CD14-positive monocyte (primary cell): ENCODE measurements at regions not wholly inside any gene's neighbourhood (a gene's known extent, or its start where the extent isn't known, plus 50 kb on each side); places are given as distances from the start of the nearest gene placed in this dataset.

Source experiments
- DNase-seq, 3 donors: peaks; one replicate each; pipeline ENCODE4 v3.0.0-alpha.2; 2011 to 2022
- H2AFZ ChIP-seq: 2 replicates; pipeline ENCODE4 v1.6.0; 2012; ENCODE audit warnings: mild to moderate bottlenecking, low read depth, low read length, inconsistent platforms; ENCODE audit not compliant: insufficient read depth, poor library complexity, severe bottlenecking
- H3K27ac ChIP-seq, 2 donors: 1 replicate in 1 of 2; 2 replicates in 1 of 2; pipeline ENCODE4 v1.5.1; 2012 to 2013; ENCODE audit warnings: low read length in 2 of 2, control low read depth in 1 of 2, inconsistent platforms in 1 of 2, low read depth in 1 of 2, mild to moderate bottlenecking in 1 of 2
- H3K27me3 ChIP-seq, 2 donors: one replicate each; pipeline versions ENCODE4 v1.6.0 to v1.6.1; 2011 to 2013; ENCODE audit warnings: low read length in 2 of 2; ENCODE audit not compliant: control insufficient read depth in 2 of 2, insufficient read depth in 2 of 2
- H3K36me3 ChIP-seq, 2 donors: replicated peaks in 1 of 2; 1 replicate in 1 of 2; 2 replicates in 1 of 2; pipeline versions ENCODE4 v1.5.1 to v1.6.1; 2012 to 2013; ENCODE audit warnings: low read length in 2 of 2, control low read depth in 1 of 2, inconsistent platforms in 1 of 2, mild to moderate bottlenecking in 1 of 2; ENCODE audit not compliant: insufficient read depth in 2 of 2, control insufficient read depth in 1 of 2
- H3K4me1 ChIP-seq, 2 donors: 1 replicate in 1 of 2; 2 replicates in 1 of 2; pipeline versions ENCODE4 v1.5.1 to v1.6.1; 2012 to 2013; ENCODE audit warnings: low read length in 2 of 2, control low read depth in 1 of 2, inconsistent platforms in 1 of 2, mild to moderate bottlenecking in 1 of 2, moderate library complexity in 1 of 2; ENCODE audit not compliant: insufficient read depth in 2 of 2, control insufficient read depth in 1 of 2
- H3K4me2 ChIP-seq: replicated peaks from 2 replicates; pipeline ENCODE3; 2012; ENCODE audit warnings: low read length, moderate library complexity, mild to moderate bottlenecking; ENCODE audit not compliant: poor library complexity, severe bottlenecking; ENCODE audit errors: extremely low read depth
- H3K4me3 ChIP-seq, 3 experiments: fragments of 200-600 bp in 1 of 3; sonication (generic) in 1 of 3; replicated peaks in 1 of 3; 1 replicate in 2 of 3; 2 replicates in 1 of 3; pipeline ENCODE4 v1.5.1; 2011 to 2013; ENCODE audit warnings: low read length in 3 of 3, mild to moderate bottlenecking in 3 of 3, control low read depth in 2 of 3, low read depth in 2 of 3, inconsistent platforms in 1 of 3, moderate library complexity in 1 of 3
- H3K79me2 ChIP-seq: 2 replicates; pipeline ENCODE4 v1.6.0; 2012; ENCODE audit warnings: mild to moderate bottlenecking, control low read depth, inconsistent platforms, low read length, moderate library complexity; ENCODE audit not compliant: insufficient read depth
- H3K9ac ChIP-seq: 2 replicates; pipeline ENCODE4 v1.6.0; 2017; ENCODE audit warnings: low read length, mild to moderate bottlenecking; ENCODE audit not compliant: insufficient read depth, poor library complexity, severe bottlenecking
- H3K9me3 ChIP-seq, 2 donors: replicated peaks in 1 of 2; 1 replicate in 1 of 2; 2 replicates in 1 of 2; pipeline versions ENCODE4 v1.5.1 to v1.6.1; 2012 to 2013; ENCODE audit warnings: low read length in 2 of 2, control low read depth in 1 of 2; ENCODE audit not compliant: control insufficient read depth in 1 of 2, insufficient read depth in 1 of 2
- H4K20me1 ChIP-seq: 2 replicates; pipeline ENCODE4 v1.6.0; 2012; ENCODE audit warnings: mild to moderate bottlenecking, low read length, control low read depth, moderate library complexity; ENCODE audit not compliant: insufficient read depth
- H3K27ac Mint-ChIP-seq, 7 donors: one replicate each; pipeline ENCODE4 v1.8.0; 2020; ENCODE audit warnings: mild to moderate bottlenecking in 7 of 7, mixed read lengths in 7 of 7, moderate library complexity in 6 of 7, inconsistent platforms in 2 of 7
- H3K27me3 Mint-ChIP-seq, 3 donors: one replicate each; pipeline ENCODE4 v1.8.0; 2021 to 2022; ENCODE audit warnings: low read depth in 3 of 3, mild to moderate bottlenecking in 3 of 3, mixed read lengths in 3 of 3, moderate library complexity in 3 of 3, inconsistent platforms in 1 of 3
- H3K36me3 Mint-ChIP-seq, 2 donors: one replicate each; pipeline ENCODE4 v1.8.0; 2020; ENCODE audit warnings: mixed read lengths in 2 of 2, inconsistent platforms in 1 of 2, mild to moderate bottlenecking in 1 of 2
- H3K4me1 Mint-ChIP-seq: one replicate; pipeline ENCODE4 v1.8.0; 2020; ENCODE audit warnings: mild to moderate bottlenecking, mixed read lengths
- H3K4me3 Mint-ChIP-seq, 2 donors: one replicate each; pipeline ENCODE4 v1.8.0; 2020; ENCODE audit warnings: mild to moderate bottlenecking in 2 of 2, mixed read lengths in 2 of 2, moderate library complexity in 1 of 2
- H3K9me3 Mint-ChIP-seq, 7 donors: one replicate each; pipeline ENCODE4 v1.8.0; 2020 to 2022; ENCODE audit warnings: mixed read lengths in 7 of 7, mild to moderate bottlenecking in 6 of 7, moderate library complexity in 6 of 7, inconsistent platforms in 2 of 7
- CTCF ChIP-seq: fragments of 200-600 bp; IDR thresholded peaks from one replicate; pipeline ENCODE4 v1.8.0; 2022; ENCODE audit warnings: antibody characterized with exemption, mild to moderate bottlenecking
- WGBS: methylation state at CpG from one replicate; pipeline ENCODE4 v1.1.5; 2013; ENCODE audit warnings: missing lambda C conversion rate; ENCODE audit not compliant: insufficient coverage; 5-methylcytosine and 5-hydroxymethylcytosine counted together
- intact Hi-C, 2 donors: fragments of 100-400 bp; cut with micrococcal nuclease; formaldehyde crosslinking; loops; one replicate each; pipeline versions ENCODE4 v1.15.0 to v1.15.1; 2023

- peaks cover 0 to 5% of the 10 kb centered on the region in 2 donors for H3K9me3 ChIP-seq
- no peak overlapping the region for H3K27ac ChIP-seq
- H3K36me3 Mint-ChIP-seq: no peaks in the 10 kb centered on the region
- H3K4me1 ChIP-seq: no peaks in the 10 kb centered on the region
- H3K4me2 ChIP-seq: no peak overlapping the region
- H3K27me3 ChIP-seq: no peaks in the 10 kb centered on the region
- TF ChIP-seq CTCF: no peak
- H3K9me3 Mint-ChIP-seq: peaks cover 0 to 18% (median 3%) of the 10 kb centered on the region in 7 donors
- peaks cover 0 to 1% (median 0%) of the 10 kb centered on the region in 3 donors for H3K27me3 Mint-ChIP-seq
- H3K4me3 ChIP-seq: no peak overlapping the region
- WGBS: 93% methylated on average over 3 of the region's 6 CpGs
- no peak overlapping the region for H3K9ac ChIP-seq
- H4K20me1 ChIP-seq: no peaks in the 10 kb centered on the region
- H3K4me1 Mint-ChIP-seq: no peaks in the 10 kb centered on the region
- intact Hi-C loops: no loop called here
- no peak overlapping the region for H3K4me3 Mint-ChIP-seq
- no peak overlapping the region for H2AFZ ChIP-seq
- DNase-seq: no peak
- H3K79me2 ChIP-seq: no peaks in the 10 kb centered on the region
- H3K27ac Mint-ChIP-seq: no peak overlapping the region
- no peaks in the 10 kb centered on the region for H3K36me3 ChIP-seq
Observed at GRCh38 chr2:219968685-219969345, 341.4 kb downstream of the SLC4A3 start.

GRCh38 chr2:219969508-219969907 is 342.1 kb downstream of the SLC4A3 start:
- H3K9me3 Mint-ChIP-seq: peaks cover 0 to 15% (median 3%) of the 10 kb centered on the region in 7 donors
- TF ChIP-seq CTCF: no peak
- no peak overlapping the region for H3K4me3 Mint-ChIP-seq
- no peaks in the 10 kb centered on the region for H3K4me1 Mint-ChIP-seq
- Histone ChIP-seq H3K79me2 (no peaks in the 10 kb centered on the region), H3K36me3 (no peaks in the 10 kb centered on the region), H4K20me1 (no peaks in the 10 kb centered on the region), H3K4me3 (no peak overlapping the region), H3K4me1 (no peaks in the 10 kb centered on the region), H3K27ac (no peak overlapping the region), H3K9ac (no peak overlapping the region), H3K27me3 (no peaks in the 10 kb centered on the region), H2AFZ (no peak overlapping the region), H3K9me3 (peaks cover 0 to 5% of the 10 kb centered on the region in 2 donors), H3K4me2 (no peak overlapping the region)
- intact Hi-C loops: no loop called here
- H3K27me3 Mint-ChIP-seq: peaks cover 0 to 1% (median 0%) of the 10 kb centered on the region in 3 donors
- H3K36me3 Mint-ChIP-seq: no peaks in the 10 kb centered on the region
- DNase-seq: no peak
- WGBS: no CpG with 5 or more reads among the region's 4 CpGs
- H3K27ac Mint-ChIP-seq: no peak overlapping the region
